Endothelial cell of umbilical vein (primary cell): ENCODE measurements at regions not wholly inside any gene's neighbourhood (a gene's known extent, or its start where the extent isn't known, plus 50 kb on each side); places are given as distances from the start of the nearest gene placed in this dataset.

Source experiments
- BruUV-seq: library from RNA; stranded (reverse); fragments of 400-500 nt; replicated peaks from 2 replicates; lab custom pipeline; 2021; lab: Mats Ljungman, UMichigan
- CTCF ChIA-PET: fragments of 300-600, 350-600 bp; sonication (Branson Sonifier 250); formaldehyde crosslinking; loops from one replicate; lab custom pipeline; 2021; ENCODE audit warnings: antibody characterized with exemption, inconsistent platforms; lab: Charles Lee
- POLR2A ChIA-PET: fragments of 300-600, 350-600 bp; sonication (Branson Sonifier 250); formaldehyde crosslinking; loops from one replicate; lab custom pipeline; 2021; ENCODE audit warnings: antibody characterized with exemption, inconsistent platforms; lab: Charles Lee
- DNase-seq: peaks from one replicate; pipeline ENCODE4 v3.0.0-alpha.2; 2011; ENCODE audit warnings: low read depth, low spot score
- FAIRE-seq: peaks from 2 replicates; lab custom pipeline; 2011; peaks lifted over from hg19 to GRCh38; lab: Jason Lieb, UNC
- H2AFZ ChIP-seq: 2 replicates; pipeline ENCODE4 v1.6.0; 2012; ENCODE audit warnings: low read depth, low read length, control low read depth, inconsistent platforms
- H3K27ac ChIP-seq: 2 replicates; pipeline ENCODE4 v1.5.1; 2011; ENCODE audit warnings: low read depth, mild to moderate bottlenecking, control low read depth, low read length, moderate library complexity; ENCODE audit not compliant: insufficient read depth
- H3K27me3 ChIP-seq, 2 experiments: 2 replicates each; pipeline versions ENCODE4 v1.6.0 to v1.6.1; 2011; ENCODE audit warnings: low read length in 2 of 2, mixed read lengths in 1 of 2; ENCODE audit not compliant: control insufficient read depth in 2 of 2, insufficient read depth in 2 of 2
- H3K36me3 ChIP-seq, 2 experiments: 2 replicates in 1 of 2; 3 replicates in 1 of 2; pipeline ENCODE4 v1.5.1; 2011; ENCODE audit warnings: low read length in 2 of 2, mild to moderate bottlenecking in 1 of 2, moderate library complexity in 1 of 2; ENCODE audit not compliant: control insufficient read depth in 2 of 2, insufficient read depth in 2 of 2; ENCODE audit errors: extremely low read depth in 1 of 2
- H3K4me1 ChIP-seq: 3 replicates; pipeline ENCODE4 v1.5.1; 2011; ENCODE audit warnings: mild to moderate bottlenecking, low read length; ENCODE audit not compliant: control insufficient read depth, insufficient read depth; ENCODE audit errors: extremely low read depth
- H3K4me2 ChIP-seq: 2 replicates; pipeline ENCODE4 v1.6.1; 2011; ENCODE audit warnings: low read length, control low read depth, mixed read lengths; ENCODE audit not compliant: insufficient read depth
- H3K4me3 ChIP-seq, 3 experiments: fragments of 200-600 bp in 1 of 3; sonication (generic), shearing (Covaris generic) in 1 of 3; replicated peaks in 1 of 3; 2 replicates each; pipeline ENCODE4 v1.5.1; 2011 to 2016; ENCODE audit warnings: control low read depth in 3 of 3, low read length in 3 of 3, mild to moderate bottlenecking in 2 of 3, inconsistent platforms in 1 of 3, low read depth in 1 of 3, moderate library complexity in 1 of 3; ENCODE audit not compliant: insufficient read depth in 1 of 3
- H3K79me2 ChIP-seq: 2 replicates; pipeline ENCODE4 v1.6.0; 2012; ENCODE audit warnings: low read length, inconsistent platforms; ENCODE audit not compliant: control insufficient read depth, insufficient read depth
- H3K9ac ChIP-seq: replicated peaks from 2 replicates; pipeline ENCODE3; 2011; ENCODE audit warnings: low read length, control low read depth; ENCODE audit not compliant: insufficient read depth; ENCODE audit errors: extremely low read depth
- H3K9me1 ChIP-seq: replicated peaks from 3 replicates; pipeline ENCODE4 v1.6.0; 2011; ENCODE audit warnings: mild to moderate bottlenecking, low read length; ENCODE audit not compliant: control insufficient read depth, insufficient read depth; ENCODE audit errors: extremely low read depth
- H3K9me3 ChIP-seq: replicated peaks from 2 replicates; pipeline ENCODE4 v1.5.1; 2012; ENCODE audit warnings: low read length, inconsistent platforms; ENCODE audit not compliant: control insufficient read depth, insufficient read depth
- H4K20me1 ChIP-seq: replicated peaks from 2 replicates; pipeline ENCODE3; 2011; ENCODE audit warnings: mild to moderate bottlenecking, low read length; ENCODE audit not compliant: control insufficient read depth, insufficient read depth; ENCODE audit errors: extremely low read depth
- EZH2 ChIP-seq: IDR thresholded peaks from 2 replicates; pipeline ENCODE4 v1.6.1; 2012; ENCODE audit warnings: borderline replicate concordance, low read depth, mild to moderate bottlenecking, moderate library complexity, low read length, inconsistent platforms; ENCODE audit not compliant: severe bottlenecking
- FOS ChIP-seq: IDR thresholded peaks from 2 replicates; pipeline ENCODE4 v1.6.1; 2011; ENCODE audit warnings: mild to moderate bottlenecking, low read length, moderate library complexity, borderline replicate concordance; ENCODE audit not compliant: insufficient read depth
- GATA2 ChIP-seq: IDR thresholded peaks from 2 replicates; pipeline ENCODE4 v1.7.0; 2011; ENCODE audit warnings: low read depth, mild to moderate bottlenecking, moderate library complexity, mixed read lengths, low read length; ENCODE audit not compliant: insufficient read length, insufficient read depth
- JUN ChIP-seq: IDR thresholded peaks from 2 replicates; pipeline ENCODE4 v1.6.1; 2011; ENCODE audit warnings: borderline replicate concordance, low read depth; ENCODE audit not compliant: insufficient read length, insufficient read depth
- MYC ChIP-seq: IDR thresholded peaks from one replicate; pipeline ENCODE4 v1.6.1; 2011; ENCODE audit warnings: mild to moderate bottlenecking, low read depth, low read length
- POLR2A ChIP-seq: IDR thresholded peaks from 2 replicates; pipeline ENCODE4 v1.6.1; 2012; ENCODE audit warnings: low read depth, mild to moderate bottlenecking, control low read depth, low read length
- POLR2AphosphoS5 ChIP-seq: IDR thresholded peaks from 2 replicates; pipeline ENCODE4 v1.6.1; 2012; ENCODE audit warnings: low read depth, mild to moderate bottlenecking, control low read depth, low read length, moderate library complexity; ENCODE audit not compliant: insufficient read depth
- dilution Hi-C: fragments of 300-500 bp; cut with MboI; formaldehyde crosslinking; loops from one replicate; pipeline ENCODE4 v1.15.0; 2019; ENCODE audit warnings: low sequenced_read_pairs; ENCODE audit not compliant: extremely low pct_ligation_motif_present
- intact Hi-C: fragments of 100-400 bp; cut with micrococcal nuclease; formaldehyde crosslinking; loops from one replicate; pipeline ENCODE4 v1.10.0; 2022
- TF ChIP-seq, protein P1 (sequence below): IDR thresholded peaks from 2 replicates; pipeline ENCODE4 v1.6.1; 2011; ENCODE audit not compliant: insufficient read depth, insufficient read length
- TF ChIP-seq, protein P2 (sequence below), 2 donors: IDR thresholded peaks; 1 replicate in 1 of 2; 2 replicates in 1 of 2; pipeline ENCODE4 v1.5.1; 2011; ENCODE audit warnings: low read length in 2 of 2, mild to moderate bottlenecking in 2 of 2, moderate library complexity in 2 of 2, control low read depth in 1 of 2, inconsistent platforms in 1 of 2, low read depth in 1 of 2; ENCODE audit not compliant: insufficient read depth in 1 of 2; ENCODE audit errors: extremely low read depth in 1 of 2

DNA sequence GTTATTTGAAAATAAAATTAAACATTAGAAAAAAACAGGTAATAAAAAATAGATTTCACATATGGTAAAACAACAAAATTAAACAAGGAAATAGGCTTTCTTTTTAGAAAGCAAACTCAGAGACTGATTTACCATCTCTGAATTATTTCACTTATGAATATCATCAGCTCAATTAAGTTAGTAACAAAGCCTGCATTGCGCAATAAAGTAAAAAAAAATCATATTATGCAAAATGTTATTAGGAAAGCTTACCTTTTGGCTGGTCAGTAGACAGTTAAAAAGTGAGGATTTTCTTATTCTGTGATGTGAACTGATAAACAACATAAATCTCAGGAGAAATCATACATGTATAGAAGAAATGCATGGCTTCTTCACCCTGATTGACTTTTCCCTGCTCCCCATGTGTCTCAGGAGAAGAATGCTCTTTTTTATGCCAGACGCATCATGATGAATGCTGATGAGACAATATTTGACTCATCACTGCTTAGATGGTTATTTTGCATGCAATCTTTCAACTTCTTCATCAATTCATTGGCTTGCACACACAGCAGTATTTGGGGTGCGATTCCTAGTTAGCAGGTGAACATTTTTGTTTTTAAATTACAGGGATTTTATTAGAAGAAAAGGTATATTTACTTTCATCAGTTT lies 124.5 kb upstream of the USP15 start:
- CTCF ChIA-PET = interaction anchor here (1.5 kb wide), 1 partner anchor 12 kb away, joined by 3 read pairs; no protein-coding TSS in a partner anchor
- intact Hi-C loops = no loop called here
- no peak for FAIRE-seq

More for the DNA sequence above, 124.5 kb upstream of the USP15 start:
- no peak for TF ChIP-seq EZH2
- no peak for TF ChIP-seq FOS
- TF ChIP-seq JUN = no peak
- TF ChIP-seq GATA2 = no peak
- TF ChIP-seq, protein P1, sequence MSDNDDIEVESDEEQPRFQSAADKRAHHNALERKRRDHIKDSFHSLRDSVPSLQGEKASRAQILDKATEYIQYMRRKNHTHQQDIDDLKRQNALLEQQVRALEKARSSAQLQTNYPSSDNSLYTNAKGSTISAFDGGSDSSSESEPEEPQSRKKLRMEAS = no peak
- TF ChIP-seq POLR2AphosphoS5 = no peak
- TF ChIP-seq, protein P2, sequence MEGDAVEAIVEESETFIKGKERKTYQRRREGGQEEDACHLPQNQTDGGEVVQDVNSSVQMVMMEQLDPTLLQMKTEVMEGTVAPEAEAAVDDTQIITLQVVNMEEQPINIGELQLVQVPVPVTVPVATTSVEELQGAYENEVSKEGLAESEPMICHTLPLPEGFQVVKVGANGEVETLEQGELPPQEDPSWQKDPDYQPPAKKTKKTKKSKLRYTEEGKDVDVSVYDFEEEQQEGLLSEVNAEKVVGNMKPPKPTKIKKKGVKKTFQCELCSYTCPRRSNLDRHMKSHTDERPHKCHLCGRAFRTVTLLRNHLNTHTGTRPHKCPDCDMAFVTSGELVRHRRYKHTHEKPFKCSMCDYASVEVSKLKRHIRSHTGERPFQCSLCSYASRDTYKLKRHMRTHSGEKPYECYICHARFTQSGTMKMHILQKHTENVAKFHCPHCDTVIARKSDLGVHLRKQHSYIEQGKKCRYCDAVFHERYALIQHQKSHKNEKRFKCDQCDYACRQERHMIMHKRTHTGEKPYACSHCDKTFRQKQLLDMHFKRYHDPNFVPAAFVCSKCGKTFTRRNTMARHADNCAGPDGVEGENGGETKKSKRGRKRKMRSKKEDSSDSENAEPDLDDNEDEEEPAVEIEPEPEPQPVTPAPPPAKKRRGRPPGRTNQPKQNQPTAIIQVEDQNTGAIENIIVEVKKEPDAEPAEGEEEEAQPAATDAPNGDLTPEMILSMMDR (IDR thresholded peaks at IDR 0.05; ENCODE audit: extremely low read depth in 1 of 2, insufficient read depth in 1 of 2, low read depth in 1 of 2, low read length in 2 of 2) = no peak
- TF ChIP-seq POLR2A = no peak
- TF ChIP-seq MYC = no peak
- no peak overlapping the region for H3K27ac ChIP-seq
- no peaks in the 10 kb centered on the region for H3K9me3 ChIP-seq
- H4K20me1 ChIP-seq = no peaks in the 10 kb centered on the region
- H3K36me3 ChIP-seq = no peaks in the 10 kb centered on the region
- H3K27me3 ChIP-seq = peaks cover 0 to 23% of the 10 kb centered on the region in 2 experiments
- no peak overlapping the region for H2AFZ ChIP-seq
- no peaks in the 10 kb centered on the region for H3K9me1 ChIP-seq
- dilution Hi-C loops = no loop called here
- no peaks in the 10 kb centered on the region for H3K79me2 ChIP-seq
- BruUV-seq = no TSS peak
- H3K9ac ChIP-seq = no peak overlapping the region
- no peak overlapping the region for H3K4me2 ChIP-seq
- no peaks in the 10 kb centered on the region for H3K4me1 ChIP-seq
- POLR2A ChIA-PET = no interaction called here
- H3K4me3 ChIP-seq = no peak overlapping the region
- DNase-seq = no peak
